K562 (cell line): ENCODE measurements at regions not wholly inside any gene's neighbourhood (a gene's known extent, or its start where the extent isn't known, plus 50 kb on each side); places are given as distances from the start of the nearest gene placed in this dataset.

Experiments used
- ATAC-seq: fragments of 200-7000 bp; cut with Tn5 transposase; 3 replicates; pipeline ENCODE4 v1.9.1; 2020; ENCODE audit warnings: moderate library complexity
- BruUV-seq: library from RNA; stranded (reverse); fragments of 400-500 nt; replicated peaks from 2 replicates; lab custom pipeline; 2021; lab: Mats Ljungman, UMichigan
- CTCF ChIA-PET: fragments of 300-600 bp; formaldehyde crosslinking; extraction: SDS; loops from one replicate; lab custom pipeline; 2021; ENCODE audit warnings: low intra/inter-chr PET ratio; lab: Yijun Ruan, JAX
- POLR2A ChIA-PET: fragments of 300-600, 350-650 bp; sonication (Branson Sonifier 250); formaldehyde crosslinking; extraction: SDS; loops from one replicate; lab custom pipeline; 2021; ENCODE audit warnings: antibody characterized with exemption, inconsistent platforms; lab: Yijun Ruan, JAX
- DNase-seq, 4 experiments: peaks; one replicate each; pipeline versions ENCODE4 v3.0.0 to v3.0.0-alpha.2; 2011 to 2018; ENCODE audit warnings: low spot score in 3 of 4, mixed read lengths in 3 of 4; ENCODE audit errors: extremely low read depth in 1 of 4
- FAIRE-seq: peaks from 2 replicates; lab custom pipeline; 2011; peaks lifted over from hg19 to GRCh38; lab: Jason Lieb, UNC
- H2AFZ ChIP-seq: 2 replicates; pipeline ENCODE4 v1.6.0; 2011; ENCODE audit warnings: low read depth, low read length, control low read depth, inconsistent platforms
- H3K27ac ChIP-seq: fragments of 200-600 bp; 3 replicates; pipeline ENCODE4 v1.8.0; 2011; ENCODE audit warnings: low read depth, mild to moderate bottlenecking, control low read depth, inconsistent platforms, low read length, moderate library complexity, mixed read lengths; ENCODE audit errors: extremely low read depth
- H3K27me3 ChIP-seq, 2 experiments: fragments of 300-600 bp in 1 of 2; 2 replicates in 1 of 2; 3 replicates in 1 of 2; pipeline versions ENCODE4 v1.6.0 to v1.8.0; 2011; ENCODE audit warnings: inconsistent platforms in 2 of 2, low read length in 2 of 2, mild to moderate bottlenecking in 1 of 2, mixed read lengths in 1 of 2, moderate library complexity in 1 of 2; ENCODE audit not compliant: control insufficient read depth in 2 of 2, insufficient read depth in 2 of 2
- H3K36me3 ChIP-seq: fragments of 300-600 bp; 3 replicates; pipeline ENCODE4 v1.8.0; 2011; ENCODE audit warnings: mild to moderate bottlenecking, low read length, inconsistent platforms; ENCODE audit not compliant: control insufficient read depth, insufficient read depth
- H3K4me1 ChIP-seq, 2 experiments: fragments of 200-600 bp in 1 of 2; replicated peaks in 1 of 2; 2 replicates in 1 of 2; 3 replicates in 1 of 2; pipeline versions ENCODE4 v1.5.1 to v1.8.0; 2011; ENCODE audit warnings: inconsistent platforms in 2 of 2, low read length in 2 of 2, mild to moderate bottlenecking in 1 of 2, mixed read lengths in 1 of 2, moderate library complexity in 1 of 2; ENCODE audit not compliant: control insufficient read depth in 2 of 2, insufficient read depth in 2 of 2
- H3K4me2 ChIP-seq: 2 replicates; pipeline ENCODE4 v1.6.1; 2011; ENCODE audit warnings: low read length, control low read depth, inconsistent platforms, mixed read lengths; ENCODE audit not compliant: insufficient read depth
- H3K4me3 ChIP-seq: fragments of 200-600 bp; sonication (generic), shearing (Covaris generic); 2 replicates; pipeline ENCODE4 v1.5.1; 2016; ENCODE audit warnings: control low read depth, inconsistent platforms
- H3K79me2 ChIP-seq: fragments of 200-600 bp; 3 replicates; pipeline ENCODE4 v1.8.0; 2011; ENCODE audit warnings: low read length, inconsistent platforms; ENCODE audit not compliant: control insufficient read depth, insufficient read depth
- H3K9ac ChIP-seq, 2 experiments: 2 replicates each; pipeline versions ENCODE4 v1.6.0 to v1.6.1; 2011; ENCODE audit warnings: low read depth in 2 of 2, low read length in 2 of 2, control low read depth in 1 of 2, inconsistent platforms in 1 of 2, mild to moderate bottlenecking in 1 of 2, mixed read lengths in 1 of 2; ENCODE audit not compliant: insufficient read depth in 1 of 2
- H3K9me1 ChIP-seq: one replicate; pipeline ENCODE4 v1.6.0; 2011; ENCODE audit warnings: inconsistent platforms, mild to moderate bottlenecking, low read length, moderate library complexity; ENCODE audit not compliant: control insufficient read depth, insufficient read depth
- H3K9me3 ChIP-seq: replicated peaks from 2 replicates; pipeline ENCODE4 v1.5.1; 2011; ENCODE audit warnings: low read depth, low read length, inconsistent platforms; ENCODE audit not compliant: control insufficient read depth, insufficient read depth
- H4K20me1 ChIP-seq: replicated peaks from 2 replicates; pipeline ENCODE4 v1.6.1; 2011; ENCODE audit warnings: low read length, inconsistent platforms, mixed read lengths; ENCODE audit not compliant: control insufficient read depth, insufficient read depth
- ESRRA ChIP-seq: fragments of 450-650 bp; IDR thresholded peaks from 2 replicates; pipeline ENCODE4 v1.6.1; 2014; ENCODE audit warnings: low read depth, mild to moderate bottlenecking, moderate library complexity, borderline replicate concordance
- MYBL2 ChIP-seq, 2 experiments: fragments of 450-650 bp in 1 of 2; sonication (generic) in 1 of 2; formaldehyde crosslinking in 1 of 2; IDR thresholded peaks; 2 replicates each; pipeline versions ENCODE4 v1.6.1 to v1.8.1; 2017 to 2022; ENCODE audit warnings: borderline replicate concordance in 1 of 2, inconsistent platforms in 1 of 2, low read depth in 1 of 2, mild to moderate bottlenecking in 1 of 2, missing genetic modification reagents in 1 of 2, moderate library complexity in 1 of 2
- NFATC3 ChIP-seq: fragments of 450-650 bp; IDR thresholded peaks from 2 replicates; pipeline ENCODE4 v1.6.1; 2017; ENCODE audit warnings: mild to moderate bottlenecking
- NR2C2 ChIP-seq, 2 experiments: fragments of 200-800 bp in 1 of 2; sonication (Bioruptor generic) in 1 of 2; sonication (generic) in 1 of 2; formaldehyde crosslinking in 1 of 2; IDR thresholded peaks; 2 replicates each; pipeline versions ENCODE4 v1.6.1 to v1.8.0; 2016 to 2022; ENCODE audit warnings: mild to moderate bottlenecking in 1 of 2, missing compliant biosample characterization in 1 of 2, missing genetic modification characterization in 1 of 2, missing genetic modification reagents in 1 of 2
- POLR2AphosphoS2 ChIP-seq: IDR thresholded peaks from 2 replicates; pipeline ENCODE4 v1.6.1; 2012; ENCODE audit warnings: low read length, improper control_type of control experiment
- RCOR1 ChIP-seq, 2 experiments: IDR thresholded peaks; 2 replicates each; pipeline ENCODE4 v1.6.1; 2012; ENCODE audit warnings: low read depth in 2 of 2, low read length in 2 of 2, borderline replicate concordance in 1 of 2, improper control_type of control experiment in 1 of 2
- SNRNP70 ChIP-seq: fragments of 200-400 bp; formaldehyde crosslinking; optimal IDR thresholded peaks from 2 replicates; pipeline ENCODE3; 2017; ENCODE audit warnings: low read depth, low read length
- ZNF561 ChIP-seq: fragments of 450-650 bp; formaldehyde crosslinking; conservative IDR thresholded peaks from 2 replicates; pipeline ENCODE4 v1.4.0; 2020; ENCODE audit warnings: mild to moderate bottlenecking, moderate library complexity
- ZSCAN32 ChIP-seq: fragments of 450-650 bp; formaldehyde crosslinking; IDR thresholded peaks from 2 replicates; pipeline ENCODE4 v1.4.0; 2020; ENCODE audit warnings: mild to moderate bottlenecking, moderate library complexity
- in situ Hi-C: fragments of 300-500 bp; cut with MboI; formaldehyde crosslinking; loops from 4 replicates; pipeline ENCODE4 v1.15.0; 2018; ENCODE audit warnings: inconsistent platforms, mixed read lengths
- intact Hi-C: fragments of 100-400 bp; cut with micrococcal nuclease; formaldehyde crosslinking; loops from 2 replicates; pipeline ENCODE4 v1.14.2; 2022
- TF ChIP-seq, protein P1 (sequence below): fragments of 450-650 bp; IDR thresholded peaks from 2 replicates; pipeline ENCODE4 v1.6.1; 2018; ENCODE audit not compliant: partially characterized antibody

DNA sequence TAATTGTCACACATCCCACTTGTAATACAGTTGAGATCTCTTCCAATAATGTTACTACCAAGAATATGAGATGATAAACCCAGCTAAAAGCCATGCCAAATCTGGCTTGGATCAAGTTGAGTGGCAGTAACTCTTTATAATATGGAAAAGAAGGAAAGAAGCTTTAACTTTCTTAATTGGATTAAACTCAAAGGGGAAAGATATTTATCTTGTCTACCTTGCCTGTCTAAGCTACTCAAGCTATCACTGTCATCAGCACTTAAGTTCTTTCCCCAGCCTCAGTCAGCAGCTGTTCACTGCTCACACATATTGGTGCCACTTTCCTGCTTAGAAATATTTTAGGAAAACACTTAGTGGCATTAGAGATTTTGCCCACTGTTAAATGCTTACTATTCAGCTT lies 350.7 kb downstream of the IPMK start:
- no peak overlapping the region for H3K4me3 ChIP-seq
- DNase-seq (no peak), FAIRE-seq (no peak), ATAC-seq (no peak)
- H3K9ac ChIP-seq: no peak overlapping the region
- no peaks in the 10 kb centered on the region for H3K9me1 ChIP-seq
- no peak overlapping the region for H2AFZ ChIP-seq
- no peaks in the 10 kb centered on the region for H3K27me3 ChIP-seq
- no peaks in the 10 kb centered on the region for H4K20me1 ChIP-seq
- H3K79me2 ChIP-seq: no peaks in the 10 kb centered on the region
- in situ Hi-C loops: no loop called here
- H3K27ac ChIP-seq: no peak overlapping the region
- ChIA-PET POLR2A (no interaction called here), CTCF (no interaction called here)
- TF ChIP-seq NR2C2 (CRISPR knock-in tag; IDR thresholded peaks at IDR 0.05): no peak
- no peak for TF ChIP-seq NR2C2 (tag; IDR thresholded peaks at IDR 0.05)
- no peak for TF ChIP-seq SNRNP70
- TF ChIP-seq MYBL2 (IDR thresholded peaks at IDR 0.05; ENCODE audit: low read depth): no peak
- no peak for TF ChIP-seq MYBL2 (CRISPR knock-in tag; IDR thresholded peaks at IDR 0.05; ENCODE audit: borderline replicate concordance)
- TF ChIP-seq ESRRA: no peak
- no peak for TF ChIP-seq ZSCAN32 (CRISPR knock-in tag)
- TF ChIP-seq NFATC3: no peak
- TF ChIP-seq POLR2AphosphoS2: no peak
- TF ChIP-seq RCOR1 (IDR thresholded peaks at IDR 0.05; ENCODE audit: borderline replicate concordance in 1 of 2, low read depth in 2 of 2, low read length in 2 of 2): no peak
- TF ChIP-seq, protein P1, sequence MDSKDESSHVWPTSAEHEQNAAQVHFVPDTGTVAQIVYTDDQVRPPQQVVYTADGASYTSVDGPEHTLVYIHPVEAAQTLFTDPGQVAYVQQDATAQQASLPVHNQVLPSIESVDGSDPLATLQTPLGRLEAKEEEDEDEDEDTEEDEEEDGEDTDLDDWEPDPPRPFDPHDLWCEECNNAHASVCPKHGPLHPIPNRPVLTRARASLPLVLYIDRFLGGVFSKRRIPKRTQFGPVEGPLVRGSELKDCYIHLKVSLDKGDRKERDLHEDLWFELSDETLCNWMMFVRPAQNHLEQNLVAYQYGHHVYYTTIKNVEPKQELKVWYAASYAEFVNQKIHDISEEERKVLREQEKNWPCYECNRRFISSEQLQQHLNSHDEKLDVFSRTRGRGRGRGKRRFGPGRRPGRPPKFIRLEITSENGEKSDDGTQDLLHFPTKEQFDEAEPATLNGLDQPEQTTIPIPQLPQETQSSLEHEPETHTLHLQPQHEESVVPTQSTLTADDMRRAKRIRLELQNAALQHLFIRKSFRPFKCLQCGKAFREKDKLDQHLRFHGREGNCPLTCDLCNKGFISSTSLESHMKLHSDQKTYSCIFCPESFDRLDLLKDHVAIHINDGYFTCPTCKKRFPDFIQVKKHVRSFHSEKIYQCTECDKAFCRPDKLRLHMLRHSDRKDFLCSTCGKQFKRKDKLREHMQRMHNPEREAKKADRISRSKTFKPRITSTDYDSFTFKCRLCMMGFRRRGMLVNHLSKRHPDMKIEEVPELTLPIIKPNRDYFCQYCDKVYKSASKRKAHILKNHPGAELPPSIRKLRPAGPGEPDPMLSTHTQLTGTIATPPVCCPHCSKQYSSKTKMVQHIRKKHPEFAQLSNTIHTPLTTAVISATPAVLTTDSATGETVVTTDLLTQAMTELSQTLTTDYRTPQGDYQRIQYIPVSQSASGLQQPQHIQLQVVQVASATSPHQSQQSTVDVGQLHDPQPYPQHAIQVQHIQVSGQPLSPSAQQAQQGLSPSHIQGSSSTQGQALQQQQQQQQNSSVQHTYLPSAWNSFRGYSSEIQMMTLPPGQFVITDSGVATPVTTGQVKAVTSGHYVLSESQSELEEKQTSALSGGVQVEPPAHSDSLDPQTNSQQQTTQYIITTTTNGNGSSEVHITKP: no peak
- no peak for TF ChIP-seq ZNF561
- H3K4me2 ChIP-seq: no peak overlapping the region
- intact Hi-C loops: no loop called here
- no peaks in the 10 kb centered on the region for H3K9me3 ChIP-seq
- H3K36me3 ChIP-seq: no peaks in the 10 kb centered on the region
- BruUV-seq: no TSS peak
- no peaks in the 10 kb centered on the region for H3K4me1 ChIP-seq
